Heart left ventricle (tissue), 16 donors: ENCODE measurements at regions not wholly inside any gene's neighbourhood (a gene's known extent, or its start where the extent isn't known, plus 50 kb on each side); places are given as distances from the start of the nearest gene placed in this dataset.

Source experiments
- ATAC-seq, 4 donors: fragments of 200-7000 bp; cut with Tn5 transposase; one replicate each; pipeline ENCODE4 v1.9.1; 2020 to 2022; ENCODE audit warnings: moderate library complexity in 4 of 4, mild to moderate bottlenecking in 3 of 4, moderate number of reproducible peaks in 1 of 4
- DNase-seq, 5 donors: peaks; one replicate each; pipeline ENCODE4 v3.0.0-alpha.2; 2020
- H3K27ac ChIP-seq, 12 donors: fragments of 200-600 bp; sonication (generic) in 4 of 12; one replicate each; pipeline versions ENCODE4 v1.5.0 to v1.8.0; 2016 to 2022; ENCODE audit warnings: mild to moderate bottlenecking in 2 of 12
- H3K27me3 ChIP-seq, 9 donors: fragments of 200-600 bp; sonication (generic) in 2 of 9; one replicate each; pipeline versions ENCODE4 v1.5.1 to v1.8.0; 2016 to 2022; ENCODE audit warnings: mild to moderate bottlenecking in 3 of 9
- H3K36me3 ChIP-seq, 9 donors: fragments of 200-600 bp; sonication (generic) in 2 of 9; one replicate each; pipeline versions ENCODE4 v1.5.0 to v1.8.0; 2018 to 2022; ENCODE audit warnings: mild to moderate bottlenecking in 2 of 9
- H3K4me1 ChIP-seq, 12 donors: fragments of 200-600 bp; sonication (generic) in 4 of 12; one replicate each; pipeline versions ENCODE4 v1.5.0 to v1.8.0; 2016 to 2022; ENCODE audit warnings: mild to moderate bottlenecking in 3 of 12
- H3K4me3 ChIP-seq, 12 donors: fragments of 200-600 bp; sonication (generic) in 4 of 12; one replicate each; pipeline versions ENCODE4 v1.5.0 to v1.8.0; 2017 to 2022; ENCODE audit warnings: mild to moderate bottlenecking in 9 of 12, moderate library complexity in 4 of 12
- H3K9me3 ChIP-seq, 12 donors: fragments of 200-600 bp; sonication (generic) in 4 of 12; one replicate each; pipeline versions ENCODE4 v1.5.0 to v1.8.0; 2016 to 2022; ENCODE audit warnings: mild to moderate bottlenecking in 1 of 12
- CTCF ChIP-seq, 12 donors: fragments of 200-600 bp; sonication (generic) in 4 of 12; IDR thresholded peaks; one replicate each; pipeline versions ENCODE4 v1.5.0 to v1.8.0; 2018 to 2022; ENCODE audit warnings: antibody characterized with exemption in 12 of 12, mild to moderate bottlenecking in 5 of 12
- POLR2A ChIP-seq, 2 donors: fragments of 450-650 bp; IDR thresholded peaks; one replicate each; pipeline ENCODE4 v1.6.1; 2017; ENCODE audit warnings: antibody characterized with exemption in 2 of 2, mild to moderate bottlenecking in 2 of 2, moderate library complexity in 2 of 2
- WGBS, 4 donors: extraction: QIAGEN DNeasy Blood & Tissue Kit in 2 of 4; methylation state at CpG; one replicate each; pipeline versions ENCODE4 v1.1.5 to v1.1.7; 2013 to 2018; 5-methylcytosine and 5-hydroxymethylcytosine counted together
- intact Hi-C, 10 donors: fragments of 100-400 bp; cut with DNase I; formaldehyde crosslinking; loops; one replicate each; pipeline versions ENCODE4 v1.11.1 to v1.14.2; 2022
- donor health status: ischemic (EF 13 %, LVEDD 7.1; RV severe dilation, severe dysfunction).
- donor health status: healthy with polysubstance abuse.
- donor health status: DM: no; HTN: yes; CAD: no.
- donor health status: DM: no; HTN: no; CAD: no.
- donor health status: ischemic (EF 25% LVEDD 6.9; RV normal size, moderate dysfunction).
- donor health status: ischemic (EF 25% LVEDD 5.7; RV mildly dilated, moderate dysfunction).
- donor health status: healthy.
- donor health status: DM: yes; HTN: yes; CAD: no.
- donor health status: ischemic (EF 35%, LVEDD 5.7; RV mildly dilated, moderate dysfunction).
- donor health status: nonischemic (EF 11% LVEDD 7.7; RV severe dilation, severe dysfunction).
- donor health status: DM: yes; HTN: yes; CAD: no.
- donor health status: PGD.
- donor health status: ischemic (EF 29% LVEDD 5.4; RV normal size, mild dysfunction).
- donor health status: nonischemic (EF 23%, LVEDD 6.1; RV moderate dilation, normal function).

- Histone ChIP-seq H3K27ac (no peak overlapping the region), H3K9me3 (no peaks in the 10 kb centered on the region), H3K4me1 (no peaks in the 10 kb centered on the region), H3K4me3 (no peak overlapping the region), H3K27me3 (no peaks in the 10 kb centered on the region), H3K36me3 (no peaks in the 10 kb centered on the region)
- intact Hi-C loops = loop anchor here in 1 of 10 donors (10.0 kb wide), 1 partner anchor 1843 kb away; no protein-coding TSS in a partner anchor
- WGBS, 4 donors = 68 to 73% (median 71%) methylated on average over 8 of the region's 8 CpGs
- no peak for TF ChIP-seq CTCF (IDR thresholded peaks at IDR 0.05)
- no peak for TF ChIP-seq POLR2A (IDR thresholded peaks at IDR 0.05)
- ATAC-seq (no peak), DNase-seq (no peak)
Observed at GRCh38 chr22:25437414-25438160, 126.9 kb upstream of the GRK3 start.

- H3K9me3 ChIP-seq = no peaks in the 10 kb centered on the region
- intact Hi-C loops = loop anchor here in 7 of 10 donors (5.0 to 10.0 kb wide), 5 partner anchors 45 to 260 kb away; no protein-coding TSS in a partner anchor
- no peaks in the 10 kb centered on the region for H3K27me3 ChIP-seq
- peaks cover 0 to 5% (median 0%) of the 10 kb centered on the region in 9 donors for H3K36me3 ChIP-seq
- ATAC-seq (no peak), DNase-seq (no peak)
- TF ChIP-seq CTCF (IDR thresholded peaks at IDR 0.05) (no peak), POLR2A (IDR thresholded peaks at IDR 0.05) (no peak)
- WGBS, 4 donors = 34 to 53% (median 46%) methylated on average over 4 of the region's 4 CpGs
- peak overlapping the region in 1 of 12 donors; percentile 86 for H3K27ac ChIP-seq
- peaks cover 0 to 44% (median 22%) of the 10 kb centered on the region in 12 donors for H3K4me1 ChIP-seq
- peak overlapping the region in 1 of 12 donors; percentile 60 for H3K4me3 ChIP-seq
Observed at GRCh38 chr22:25447067-25447685, 117.3 kb upstream of the GRK3 start.

- peak; percentile 91 to 97 (median 95) for ATAC-seq
- no peaks in the 10 kb centered on the region for H3K9me3 ChIP-seq
- H3K4me3 ChIP-seq = peak overlapping the region; percentile 38 to 95 (median 72)
- DNase-seq = peak; percentile 88 to 97 (median 92)
- H3K4me1 ChIP-seq = peaks cover 0 to 45% (median 24%) of the 10 kb centered on the region in 12 donors
- WGBS, 4 donors = 5 to 7% (median 6%) methylated on average over 24 to 30 of the region's 30 CpGs
- peak overlapping the region; percentile 28 to 86 (median 78) for H3K27ac ChIP-seq
- peaks cover 0 to 5% (median 0%) of the 10 kb centered on the region in 9 donors for H3K36me3 ChIP-seq
- peak; percentile 78 to 99 (median 92) for TF ChIP-seq CTCF (IDR thresholded peaks at IDR 0.05)
- TF ChIP-seq POLR2A (IDR thresholded peaks at IDR 0.05) = peak in 1 of 2 donors; percentile 65
- no peaks in the 10 kb centered on the region for H3K27me3 ChIP-seq
- intact Hi-C loops = loop anchor here in 7 of 10 donors (2.0 to 10.0 kb wide), 6 partner anchors 46 to 259 kb away; no protein-coding TSS in a partner anchor
Observed at GRCh38 chr22:25447686-25448434, 116.6 kb upstream of the GRK3 start.
